GM10266 (cell line): ENCODE measurements at regions not wholly inside any gene's neighbourhood (a gene's known extent, or its start where the extent isn't known, plus 50 kb on each side); places are given as distances from the start of the nearest gene placed in this dataset.
"Not testable (repeated sequence)": the region's sequence is repeated elsewhere in the genome, so short reads cannot be mapped to it uniquely, and the experiment has no call there.

Experiments
- DNase-seq: peaks from one replicate; pipeline ENCODE4 v3.0.0; 2012; ENCODE audit errors: extremely low spot score
- TF ChIP-seq, protein P1 (sequence below): IDR thresholded peaks from 2 replicates; pipeline ENCODE4 v1.5.1; 2012; ENCODE audit warnings: mild to moderate bottlenecking, low read depth; ENCODE audit not compliant: control insufficient read depth, insufficient read depth; ENCODE audit errors: missing control alignments

DNA sequence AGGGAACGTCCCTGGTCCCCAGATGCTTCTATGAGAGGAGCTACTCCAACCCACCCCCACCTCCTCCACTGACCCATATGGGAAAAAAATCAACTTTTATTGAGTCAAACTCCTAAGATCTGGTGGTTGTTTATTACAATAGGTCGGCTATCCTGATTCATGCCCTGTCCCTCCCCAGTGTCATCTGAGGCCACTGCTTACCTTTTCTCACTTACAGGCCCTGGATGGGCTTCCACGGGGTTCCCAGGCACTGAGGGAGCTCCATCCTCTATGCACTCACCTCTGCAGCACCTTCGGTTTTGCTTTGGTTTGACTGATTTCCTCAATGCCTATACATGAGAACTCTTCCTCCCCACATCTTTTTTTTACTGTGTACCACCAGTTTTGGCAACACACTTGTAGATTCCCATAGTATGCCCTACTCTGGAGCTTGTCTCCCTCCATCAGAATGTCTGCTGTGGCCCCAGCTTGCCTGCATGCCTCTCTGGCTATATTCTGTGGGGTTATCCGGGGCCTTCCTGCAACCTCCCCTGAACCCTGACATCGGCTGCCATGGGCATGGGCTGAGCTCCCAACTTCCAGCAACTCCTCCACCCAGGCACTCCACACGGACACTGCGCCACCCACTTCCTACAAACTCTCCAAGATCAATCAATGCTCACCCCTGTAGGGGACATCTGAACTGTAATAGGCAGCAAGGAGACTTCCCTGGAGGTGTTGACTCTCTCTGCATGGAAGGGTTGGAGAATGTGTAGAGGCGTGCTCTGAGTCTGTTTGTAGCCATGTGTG, 236.1 kb downstream of the VAPA start:
- TF ChIP-seq, protein P1, sequence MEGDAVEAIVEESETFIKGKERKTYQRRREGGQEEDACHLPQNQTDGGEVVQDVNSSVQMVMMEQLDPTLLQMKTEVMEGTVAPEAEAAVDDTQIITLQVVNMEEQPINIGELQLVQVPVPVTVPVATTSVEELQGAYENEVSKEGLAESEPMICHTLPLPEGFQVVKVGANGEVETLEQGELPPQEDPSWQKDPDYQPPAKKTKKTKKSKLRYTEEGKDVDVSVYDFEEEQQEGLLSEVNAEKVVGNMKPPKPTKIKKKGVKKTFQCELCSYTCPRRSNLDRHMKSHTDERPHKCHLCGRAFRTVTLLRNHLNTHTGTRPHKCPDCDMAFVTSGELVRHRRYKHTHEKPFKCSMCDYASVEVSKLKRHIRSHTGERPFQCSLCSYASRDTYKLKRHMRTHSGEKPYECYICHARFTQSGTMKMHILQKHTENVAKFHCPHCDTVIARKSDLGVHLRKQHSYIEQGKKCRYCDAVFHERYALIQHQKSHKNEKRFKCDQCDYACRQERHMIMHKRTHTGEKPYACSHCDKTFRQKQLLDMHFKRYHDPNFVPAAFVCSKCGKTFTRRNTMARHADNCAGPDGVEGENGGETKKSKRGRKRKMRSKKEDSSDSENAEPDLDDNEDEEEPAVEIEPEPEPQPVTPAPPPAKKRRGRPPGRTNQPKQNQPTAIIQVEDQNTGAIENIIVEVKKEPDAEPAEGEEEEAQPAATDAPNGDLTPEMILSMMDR: no peak
- no peak for DNase-seq

DNA sequence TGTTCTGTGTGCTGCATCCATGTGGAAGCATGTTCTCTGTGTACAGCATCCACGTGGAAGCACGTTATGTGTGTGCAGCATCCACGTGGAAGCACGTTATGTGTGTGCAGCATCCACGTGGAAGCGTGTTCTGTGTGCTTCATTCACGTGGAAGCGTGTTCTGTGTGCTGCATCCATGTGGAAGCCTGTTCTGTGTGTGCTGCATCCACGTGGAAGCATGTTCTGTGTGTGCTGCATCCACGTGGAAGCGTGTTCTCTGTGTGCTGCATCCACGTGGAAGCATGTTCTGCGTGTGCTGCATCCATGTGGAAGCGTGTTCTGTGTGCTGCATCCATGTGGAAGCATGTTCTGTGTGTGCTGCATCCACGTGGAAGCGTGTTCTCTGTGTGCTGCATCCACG, 236.8 kb downstream of the VAPA start:
- not testable (repeated sequence) for DNase-seq

DNA sequence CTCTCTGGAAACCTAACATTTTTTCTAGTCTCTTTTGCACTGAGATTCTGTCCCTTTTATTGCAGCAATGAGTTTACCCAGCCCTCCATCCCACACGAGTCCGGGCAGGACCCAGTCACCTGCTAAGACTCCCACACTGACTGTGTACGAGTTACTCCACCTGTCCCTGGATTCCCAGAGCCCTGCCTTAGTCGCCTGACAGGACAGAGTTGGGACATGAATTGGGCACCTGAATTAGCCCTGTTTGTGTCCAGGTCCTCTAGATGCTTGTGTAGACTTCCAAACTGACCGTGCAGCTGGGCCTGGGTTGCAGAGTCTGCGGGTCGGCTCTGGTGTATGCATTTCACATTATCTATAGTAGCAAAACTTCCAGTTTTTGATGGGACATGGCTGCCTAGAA, 238.7 kb downstream of the VAPA start:
- TF ChIP-seq, protein P1: no peak
- no peak for DNase-seq

DNA sequence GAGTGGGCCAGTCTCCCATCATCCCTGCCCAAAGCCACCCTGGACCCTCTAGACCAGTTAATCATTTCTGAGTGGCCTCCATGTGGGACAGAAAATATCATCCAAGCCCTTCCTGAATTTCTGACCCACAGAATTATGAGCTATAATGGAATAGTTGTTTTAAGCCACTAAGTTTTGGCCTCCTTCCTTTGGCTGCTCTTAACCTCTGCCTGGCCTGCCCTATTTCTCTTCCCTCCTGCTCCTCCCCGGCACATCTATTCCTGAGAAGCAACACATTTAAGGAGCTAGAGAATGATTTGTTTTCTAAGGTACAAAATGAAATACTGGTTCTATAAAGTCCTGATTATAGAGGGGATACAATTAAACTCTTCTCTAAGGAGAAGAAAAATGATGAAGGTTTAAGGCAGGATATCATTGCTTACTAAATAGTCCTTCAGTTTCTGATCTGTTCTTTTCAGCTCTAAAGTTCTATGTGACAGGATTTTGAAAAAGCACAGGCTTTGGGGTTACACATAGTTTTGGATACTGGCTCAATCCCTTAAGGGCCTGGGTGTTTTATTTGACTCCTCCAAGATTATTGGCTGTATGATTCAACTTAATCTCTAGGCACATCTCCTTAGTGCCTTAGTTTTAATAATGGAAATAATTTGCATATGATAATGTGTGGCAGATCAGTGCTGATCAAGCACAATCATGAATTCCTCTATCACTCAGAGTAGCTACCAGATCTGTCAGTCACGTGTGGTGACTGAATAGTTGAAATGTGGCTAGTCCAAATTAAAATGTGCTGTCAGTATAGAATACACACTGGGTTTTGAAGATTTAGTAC, 240.3 kb downstream of the VAPA start:
- TF ChIP-seq, protein P1: no peak

DNA sequence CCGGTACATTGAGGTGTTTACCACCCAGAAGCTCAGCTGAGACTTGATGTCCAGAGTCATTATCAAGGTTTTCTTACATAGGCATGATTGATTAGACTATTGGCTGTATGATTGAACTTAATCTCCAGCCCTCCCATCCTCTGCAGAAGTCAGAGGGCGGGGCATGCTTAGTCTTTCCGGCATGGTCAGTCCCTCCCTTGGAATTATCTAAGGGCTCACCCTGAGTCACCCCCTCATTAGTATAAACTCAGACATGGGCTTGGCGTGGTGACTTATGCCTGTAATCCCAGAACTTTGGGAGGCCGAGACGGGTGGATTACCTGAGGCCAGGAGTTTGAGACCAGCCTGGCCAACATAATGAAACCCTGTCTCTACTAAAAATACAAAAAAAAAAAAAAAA, 243.9 kb downstream of the VAPA start:
- TF ChIP-seq, protein P1: no peak

More for the DNA sequence above, 240.3 kb downstream of the VAPA start:
- no peak for DNase-seq

DNA sequence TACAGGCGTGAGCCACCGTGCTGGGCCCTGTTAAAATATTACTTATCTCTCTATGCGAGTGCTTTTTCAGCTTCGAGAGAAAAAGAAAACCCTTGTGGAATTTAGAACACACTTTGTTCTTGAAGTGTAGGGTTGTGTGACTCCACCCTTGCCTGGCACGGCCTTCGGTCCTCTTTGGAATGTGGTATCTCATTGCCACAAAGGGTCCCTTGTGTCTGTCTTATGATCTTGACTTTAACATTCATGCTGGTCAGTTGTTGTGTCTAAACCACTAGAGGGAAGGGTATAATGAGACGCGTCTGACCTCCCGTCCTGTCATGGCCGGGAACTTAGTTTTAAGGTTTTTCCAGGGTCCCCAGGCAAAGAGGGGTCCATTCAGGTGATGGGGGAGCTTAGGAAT, 246.4 kb downstream of the VAPA start:
- TF ChIP-seq, protein P1: no peak
- no peak for DNase-seq

More for the DNA sequence above, 243.9 kb downstream of the VAPA start:
- DNase-seq: no peak

DNA sequence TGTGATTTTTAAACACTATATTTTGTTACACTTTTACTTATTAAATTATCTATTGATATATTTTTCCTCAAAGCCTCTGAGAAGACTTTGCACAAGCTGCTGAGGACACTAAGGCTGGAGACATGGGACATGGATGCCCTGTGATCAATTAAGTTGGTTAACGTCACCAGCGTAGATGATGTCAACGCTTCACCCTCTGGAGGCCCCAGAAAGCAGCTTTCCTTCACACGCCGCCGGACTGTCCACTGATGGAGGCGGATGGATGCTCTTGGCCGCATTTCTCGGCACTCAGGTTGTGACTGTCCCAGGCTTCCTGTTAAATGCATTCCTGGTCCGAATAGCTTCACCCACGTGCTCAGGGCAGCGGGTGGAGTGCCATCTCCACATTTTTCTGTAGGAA, 247.5 kb downstream of the VAPA start:
- TF ChIP-seq, protein P1: no peak
- no peak for DNase-seq
